ENCODE measurements at regions not wholly inside any gene's neighbourhood (a gene's known extent, or its start where the extent isn't known, plus 50 kb on each side); places are given as distances from the start of the nearest gene placed in this dataset.
A peak's percentile ranks its signal among the peaks of the same experiment; 100 is the strongest.

GRCh38 chr6:133173276-133173675 lies 67.9 kb upstream of the EYA4 start:
- H3K4me3 ChIP-seq = no peak overlapping the region
- no peaks in the 10 kb centered on the region for H3K4me1 ChIP-seq
- intact Hi-C loops (cut with DNase I) = no loop called here
- H3K27me3 ChIP-seq (ENCODE audit: low read depth) = no peaks in the 10 kb centered on the region
- H3K36me3 ChIP-seq = no peaks in the 10 kb centered on the region
- no peak for TF ChIP-seq CTCF (IDR thresholded peaks at IDR 0.05)
- ATAC-seq (peak in 1 of 2 donors; percentile 32), DNase-seq (no peak)
- H3K9me3 ChIP-seq = peaks cover 4% of the 10 kb centered on the region
- no peak overlapping the region for H3K27ac ChIP-seq

- Histone ChIP-seq H3K36me3 (no peaks in the 10 kb centered on the region), H3K4me3 (no peak overlapping the region), H3K4me1 (no peaks in the 10 kb centered on the region), H3K9me3 (peaks cover 4% of the 10 kb centered on the region), H3K27me3 (ENCODE audit: low read depth) (no peaks in the 10 kb centered on the region), H3K27ac (no peak overlapping the region)
- DNase-seq = no peak
- intact Hi-C loops (cut with DNase I) = no loop called here
- no peak for ATAC-seq
- TF ChIP-seq CTCF (IDR thresholded peaks at IDR 0.05) = no peak
These were observed 61.7 kb upstream of the EYA4 start for GRCh38 chr6:133179481-133179880.

GRCh38 chr6:133183691-133184090 lies 57.5 kb upstream of the EYA4 start:
- H3K36me3 ChIP-seq = no peaks in the 10 kb centered on the region
- intact Hi-C loops (cut with DNase I) = loop anchor here (10.0 kb wide), 1 partner anchor 331 kb away; no protein-coding TSS in a partner anchor
- no peak for ATAC-seq

GRCh38 chr6:133184798-133185372 lies 56.3 kb upstream of the EYA4 start:
- H3K4me3 ChIP-seq = no peak overlapping the region
- H3K36me3 ChIP-seq = no peaks in the 10 kb centered on the region
- peak; percentile 50 for TF ChIP-seq CTCF (IDR thresholded peaks at IDR 0.05)
- no peaks in the 10 kb centered on the region for H3K9me3 ChIP-seq
- H3K27ac ChIP-seq = no peak overlapping the region
- DNase-seq = no peak
- H3K4me1 ChIP-seq = no peaks in the 10 kb centered on the region
- intact Hi-C loops (cut with DNase I) = loop anchor here (10.0 kb wide), 1 partner anchor 330 kb away; no protein-coding TSS in a partner anchor
- ATAC-seq = no peak
- H3K27me3 ChIP-seq (ENCODE audit: low read depth) = no peaks in the 10 kb centered on the region

More at GRCh38 chr6:133183691-133184090, 57.5 kb upstream of the EYA4 start:
- TF ChIP-seq CTCF (IDR thresholded peaks at IDR 0.05) = no peak
- no peaks in the 10 kb centered on the region for H3K4me1 ChIP-seq
- no peaks in the 10 kb centered on the region for H3K9me3 ChIP-seq
- no peak overlapping the region for H3K27ac ChIP-seq
- DNase-seq = no peak
- no peak overlapping the region for H3K4me3 ChIP-seq
- no peaks in the 10 kb centered on the region for H3K27me3 ChIP-seq (ENCODE audit: low read depth)

GRCh38 chr6:133185731-133186130 lies 55.4 kb upstream of the EYA4 start:
- H3K4me3 ChIP-seq = no peak overlapping the region
- H3K9me3 ChIP-seq = no peaks in the 10 kb centered on the region
- H3K4me1 ChIP-seq = no peaks in the 10 kb centered on the region
- ATAC-seq (no peak), DNase-seq (no peak)
- TF ChIP-seq CTCF (IDR thresholded peaks at IDR 0.05) = no peak
- no peaks in the 10 kb centered on the region for H3K36me3 ChIP-seq
- H3K27ac ChIP-seq = no peak overlapping the region
- H3K27me3 ChIP-seq (ENCODE audit: low read depth) = no peaks in the 10 kb centered on the region
- intact Hi-C loops (cut with DNase I) = loop anchor here (10.0 kb wide), 1 partner anchor 329 kb away; no protein-coding TSS in a partner anchor

Measured in lower lobe of right lung (tissue), 2 donors.